ENCODE measurements at regions not wholly inside any gene's neighbourhood (a gene's known extent, or its start where the extent isn't known, plus 50 kb on each side); places are given as distances from the start of the nearest gene placed in this dataset.

- H3K9me3 Mint-ChIP-seq: no peaks in the 10 kb centered on the region
- H3K27me3 Mint-ChIP-seq: no peaks in the 10 kb centered on the region
- TF ChIP-seq CTCF (conservative IDR thresholded peaks at IDR 0.05): no peak
- DNase-seq (ENCODE audit: extremely low spot score, unreplicated experiment): no peak
- H3K4me3 Mint-ChIP-seq: no peak overlapping the region
- H3K36me3 Mint-ChIP-seq: no peaks in the 10 kb centered on the region
- no peaks in the 10 kb centered on the region for H3K4me1 Mint-ChIP-seq (ENCODE audit: unreplicated experiment)
- H3K27ac Mint-ChIP-seq: no peak overlapping the region
Measured at GRCh38 chr9:105079457-105079856, 151.5 kb upstream of the ABCA1 start.

- Mint-ChIP-seq H3K27ac (no peak overlapping the region), H3K9me3 (no peaks in the 10 kb centered on the region), H3K4me3 (no peak overlapping the region), H3K4me1 (ENCODE audit: unreplicated experiment) (no peaks in the 10 kb centered on the region), H3K27me3 (no peaks in the 10 kb centered on the region), H3K36me3 (no peaks in the 10 kb centered on the region)
- DNase-seq (ENCODE audit: extremely low spot score, unreplicated experiment): no peak
- no peak for TF ChIP-seq CTCF (conservative IDR thresholded peaks at IDR 0.05)
Measured at GRCh38 chr9:105082843-105083242, 154.9 kb upstream of the ABCA1 start.

GRCh38 chr9:105083256-105083655 is 155.3 kb upstream of the ABCA1 start:
- no peak for DNase-seq (ENCODE audit: extremely low spot score, unreplicated experiment)
- Mint-ChIP-seq H3K36me3 (no peaks in the 10 kb centered on the region), H3K4me3 (no peak overlapping the region), H3K4me1 (ENCODE audit: unreplicated experiment) (no peaks in the 10 kb centered on the region), H3K27me3 (no peaks in the 10 kb centered on the region), H3K9me3 (peaks cover 1% of the 10 kb centered on the region), H3K27ac (no peak overlapping the region)
- no peak for TF ChIP-seq CTCF (conservative IDR thresholded peaks at IDR 0.05)

GRCh38 chr9:105087910-105088898 is 156.2 kb upstream of the SLC44A1 start:
- no peak for DNase-seq (ENCODE audit: extremely low spot score, unreplicated experiment)
- peaks cover 4% of the 10 kb centered on the region for H3K9me3 Mint-ChIP-seq
- H3K36me3 Mint-ChIP-seq: no peaks in the 10 kb centered on the region
- no peaks in the 10 kb centered on the region for H3K27me3 Mint-ChIP-seq
- H3K27ac Mint-ChIP-seq: no peak overlapping the region
- H3K4me3 Mint-ChIP-seq: no peak overlapping the region
- no peaks in the 10 kb centered on the region for H3K4me1 Mint-ChIP-seq (ENCODE audit: unreplicated experiment)
- no peak for TF ChIP-seq CTCF (conservative IDR thresholded peaks at IDR 0.05)

GRCh38 chr9:105089874-105090273 is 154.6 kb upstream of the SLC44A1 start:
- H3K36me3 Mint-ChIP-seq: no peaks in the 10 kb centered on the region
- no peak for DNase-seq (ENCODE audit: extremely low spot score, unreplicated experiment)
- no peak overlapping the region for H3K4me3 Mint-ChIP-seq
- no peak for TF ChIP-seq CTCF (conservative IDR thresholded peaks at IDR 0.05)
- H3K27ac Mint-ChIP-seq: no peak overlapping the region
- H3K4me1 Mint-ChIP-seq (ENCODE audit: unreplicated experiment): no peaks in the 10 kb centered on the region
- no peaks in the 10 kb centered on the region for H3K27me3 Mint-ChIP-seq
- peaks cover 4% of the 10 kb centered on the region for H3K9me3 Mint-ChIP-seq
